DMS153 treated with DMSO at 0.1 percent for 48 hours (cell line): ENCODE measurements at regions not wholly inside any gene's neighbourhood (a gene's known extent, or its start where the extent isn't known, plus 50 kb on each side); places are given as distances from the start of the nearest gene placed in this dataset.

Experiments
- DNase-seq: peaks from one replicate; lab custom pipeline; 2025; ENCODE audit not compliant: unreplicated experiment; lab: John Stamatoyannopoulos, UW

DNA sequence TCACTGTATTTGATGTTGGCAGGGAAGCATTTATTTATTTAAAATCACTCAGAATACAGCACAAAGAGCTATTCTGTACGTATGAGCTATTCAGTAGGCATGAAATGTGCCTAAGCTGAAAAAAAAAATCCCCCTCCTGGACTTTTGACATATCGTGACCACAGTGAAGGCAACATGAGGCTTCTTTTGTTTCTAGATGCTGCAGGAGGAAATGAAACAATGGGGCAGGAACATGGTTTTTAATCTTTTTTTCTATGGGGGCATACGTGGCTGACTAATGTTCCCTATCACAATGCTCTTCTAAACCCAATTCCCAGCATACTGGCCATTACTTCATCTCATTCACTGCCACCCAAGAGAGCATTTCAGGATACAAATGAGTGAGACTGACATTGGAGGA, 191.0 kb upstream of the PMFBP1 start:
- DNase-seq: no peak

DNA sequence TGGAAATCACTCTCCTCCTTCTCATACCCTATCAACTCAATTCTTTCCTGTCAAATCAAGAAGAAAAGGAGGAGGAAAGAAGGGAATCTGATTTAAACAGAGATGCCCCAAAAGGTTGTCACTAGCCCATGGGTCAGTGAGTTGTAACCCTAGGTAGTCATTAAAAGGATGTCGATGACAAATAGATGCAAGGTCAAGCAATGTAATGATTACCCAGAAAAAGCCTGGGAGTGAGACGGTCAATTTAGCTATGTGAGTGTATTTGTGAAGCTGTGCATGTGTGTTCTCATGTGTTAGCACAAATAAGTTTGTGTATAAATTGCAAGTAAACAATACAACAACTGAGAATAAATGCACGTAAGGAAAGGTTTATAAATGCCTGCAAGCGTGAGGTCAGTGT, 190.5 kb upstream of the PMFBP1 start:
- no peak for DNase-seq

DNA sequence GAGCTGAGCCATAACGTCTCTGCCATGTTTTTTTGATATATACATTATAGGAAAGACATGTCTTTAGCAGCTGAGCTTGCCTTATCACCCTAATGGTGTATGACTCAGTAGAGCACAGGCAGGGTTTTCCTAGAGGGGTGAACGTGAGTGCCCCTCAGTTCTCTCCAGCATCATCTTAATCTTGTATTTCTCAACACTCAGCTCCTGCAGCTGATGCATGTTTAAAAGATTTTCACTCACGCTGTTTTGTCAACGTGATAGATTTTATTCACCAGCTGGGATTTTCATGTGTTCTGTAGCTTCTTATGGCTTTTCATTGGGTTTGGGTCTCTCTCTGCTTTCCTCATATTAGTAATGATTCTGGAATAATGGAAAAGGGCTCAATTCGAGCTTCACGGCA, 186.0 kb upstream of the PMFBP1 start:
- no peak for DNase-seq

DNA sequence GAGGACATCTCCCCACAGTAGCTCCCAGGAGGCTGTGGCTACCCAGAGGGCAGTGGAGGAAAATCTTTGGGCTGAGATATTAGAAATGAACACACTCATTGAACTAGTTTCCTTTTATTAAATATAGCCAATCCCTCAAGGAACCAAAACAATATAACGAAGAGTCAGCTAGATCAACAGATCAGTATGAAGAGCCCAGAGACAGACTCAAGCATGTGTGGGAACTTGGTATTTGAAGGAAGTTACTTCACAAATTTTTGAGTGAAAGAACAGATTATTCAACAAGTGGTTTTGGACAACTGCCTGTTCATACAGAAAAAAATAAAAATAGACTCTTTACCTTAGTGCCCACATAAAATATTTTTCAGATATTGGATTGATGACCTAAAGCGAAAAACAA, 183.6 kb upstream of the PMFBP1 start:
- no peak for DNase-seq

DNA sequence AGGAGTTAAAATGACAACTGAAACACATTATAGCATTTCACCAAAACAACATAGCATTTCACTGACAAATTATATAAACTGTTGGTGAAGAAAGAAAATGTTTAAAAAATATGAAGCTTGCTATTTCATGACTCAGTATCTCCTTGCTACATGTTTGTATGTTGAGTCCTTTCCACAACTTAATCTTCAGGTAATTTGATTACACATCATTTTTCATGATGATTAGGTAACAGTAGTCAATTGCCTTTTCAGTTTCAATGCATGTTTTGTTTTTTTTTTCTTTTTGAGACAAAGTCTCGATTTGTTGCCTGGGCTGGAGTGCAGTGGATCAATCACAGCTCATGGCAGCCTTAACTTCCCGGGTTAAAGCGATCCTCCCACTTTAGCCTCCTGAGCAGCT, 177.8 kb upstream of the PMFBP1 start:
- DNase-seq: no peak

DNA sequence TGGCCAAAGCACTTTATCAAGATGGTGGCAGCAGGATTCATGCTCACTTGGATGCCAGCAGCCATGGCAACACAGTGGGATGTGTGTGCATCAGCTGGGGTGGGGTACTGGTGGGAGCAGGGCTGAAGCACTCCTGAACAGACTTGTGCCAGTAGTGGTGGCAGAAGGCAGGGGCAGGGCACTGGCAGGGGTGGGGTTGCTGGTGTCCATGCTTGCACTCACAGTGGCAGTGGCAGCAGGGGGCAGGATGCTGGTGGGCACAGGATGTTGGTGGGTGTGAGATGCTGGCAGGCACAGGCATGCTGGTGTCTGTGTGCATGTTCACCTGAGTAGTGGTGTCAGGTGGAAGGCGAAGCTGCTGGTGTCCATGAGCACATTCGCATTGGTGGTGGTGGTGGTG, 161.0 kb upstream of the PMFBP1 start:
- no peak for DNase-seq

DNA sequence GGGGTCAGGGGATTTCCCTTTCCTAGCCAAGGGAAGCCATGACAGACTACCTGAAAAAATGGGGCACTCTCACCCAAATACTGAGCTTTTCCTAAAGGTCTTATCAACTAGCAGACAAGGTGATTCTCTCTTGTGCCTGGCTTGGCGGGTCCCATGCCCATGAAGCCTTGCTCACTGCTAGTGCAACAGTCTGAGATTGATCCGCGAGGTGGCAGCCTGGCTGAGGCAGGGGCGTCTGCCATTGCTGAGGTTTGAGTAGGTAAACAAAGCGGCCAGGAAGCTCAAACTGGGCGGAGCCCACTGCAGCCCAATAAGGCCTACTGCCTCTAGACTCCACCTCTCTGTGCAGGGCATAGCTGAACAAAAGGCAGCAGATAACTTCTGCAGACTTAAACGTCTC, 152.6 kb upstream of the PMFBP1 start:
- DNase-seq: no peak

DNA sequence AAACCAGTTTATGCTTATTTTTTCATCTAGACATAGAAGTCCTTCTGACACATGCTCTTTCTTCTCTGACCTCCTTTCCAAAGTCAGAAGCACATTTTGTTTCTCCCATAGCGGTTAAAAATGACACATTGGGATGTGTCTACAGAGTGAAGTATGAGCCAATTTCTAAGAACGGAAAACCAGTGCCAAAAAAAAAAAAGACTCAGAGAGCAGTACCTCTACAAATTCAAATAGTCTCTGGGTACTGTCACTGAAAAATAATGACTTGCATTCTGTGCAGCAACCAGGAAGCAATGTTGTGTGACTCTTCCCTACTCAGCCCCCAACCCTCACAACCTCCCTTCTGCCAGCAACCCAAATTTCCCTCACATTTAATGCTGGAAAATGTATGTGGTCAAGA, 145.5 kb upstream of the PMFBP1 start:
- no peak for DNase-seq

DNA sequence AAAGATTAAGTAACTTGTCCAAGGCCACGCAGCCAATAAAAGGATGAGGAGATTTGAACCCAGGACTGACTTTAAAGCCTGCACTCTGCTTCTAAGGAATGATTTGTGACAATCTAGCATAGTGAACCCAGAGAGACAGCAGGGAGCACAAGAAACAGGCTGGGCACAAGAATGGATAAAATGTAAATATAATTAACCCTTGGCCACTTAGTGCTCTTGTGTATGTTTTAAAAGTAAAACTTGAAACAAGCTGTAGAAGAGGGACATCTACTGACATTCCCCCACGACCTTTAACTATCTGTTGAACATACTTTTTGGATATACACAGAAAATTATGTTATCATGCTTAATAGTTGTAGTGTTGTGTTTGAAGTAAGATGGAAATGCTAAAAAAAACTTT, 141.9 kb upstream of the PMFBP1 start:
- DNase-seq: no peak

DNA sequence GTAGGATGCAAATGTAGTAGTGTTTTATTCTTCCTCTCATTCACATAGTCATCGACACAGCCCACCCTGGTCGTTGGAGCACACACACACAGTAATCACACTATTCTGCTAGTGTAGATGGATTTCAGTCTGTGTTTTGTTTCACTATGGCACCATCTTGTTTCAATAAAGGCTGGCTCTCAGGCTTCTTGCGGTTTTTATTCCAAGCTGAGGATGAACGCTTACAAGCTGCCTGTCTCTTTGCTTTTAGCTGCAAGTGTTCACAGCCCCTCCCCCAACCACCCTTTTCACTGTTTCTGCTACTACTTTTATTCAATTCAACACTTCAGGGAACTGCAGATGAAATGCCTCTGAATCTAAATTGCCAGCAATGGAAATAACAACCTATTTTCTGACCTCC, 140.9 kb upstream of the PMFBP1 start:
- no peak for DNase-seq

DNA sequence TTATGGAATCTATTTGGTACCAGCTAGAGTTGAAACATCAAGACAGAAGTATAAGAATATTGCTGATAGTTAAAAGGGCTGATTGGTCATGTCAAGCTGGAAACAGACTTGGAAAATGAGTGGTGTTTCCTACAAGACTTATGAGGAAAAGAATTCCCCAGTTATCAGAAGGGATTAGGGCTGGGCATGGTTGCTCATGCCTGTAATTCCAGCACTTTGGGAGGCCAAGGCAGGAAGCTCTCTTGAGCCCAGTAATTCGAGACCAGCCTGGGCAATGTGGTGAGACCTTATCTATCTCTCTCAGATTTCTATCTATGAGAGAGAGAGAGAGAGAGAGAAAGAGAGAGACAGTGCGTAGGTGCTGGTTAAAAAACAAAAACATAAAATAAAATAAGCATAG, 139.5 kb upstream of the PMFBP1 start:
- no peak for DNase-seq

DNA sequence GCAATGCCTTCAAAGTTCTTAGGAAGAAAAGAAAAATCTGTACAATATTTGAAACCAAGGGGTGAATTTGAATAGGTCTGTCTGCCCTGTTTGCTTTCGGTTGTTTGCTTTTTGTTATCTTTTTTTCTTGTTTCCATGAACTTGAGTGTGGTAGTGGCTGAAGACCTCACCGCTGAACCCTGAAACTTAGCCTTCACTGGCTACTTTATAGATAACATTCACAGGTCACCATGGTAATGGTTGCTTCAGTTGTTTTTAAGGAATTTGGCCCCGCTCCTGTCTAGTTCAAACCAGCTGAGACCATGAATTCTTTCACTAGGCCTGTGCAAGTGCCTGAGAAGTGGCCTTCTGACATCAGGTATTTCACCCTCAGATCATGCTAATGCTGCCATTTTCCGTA, 137.0 kb upstream of the PMFBP1 start:
- no peak for DNase-seq

DNA sequence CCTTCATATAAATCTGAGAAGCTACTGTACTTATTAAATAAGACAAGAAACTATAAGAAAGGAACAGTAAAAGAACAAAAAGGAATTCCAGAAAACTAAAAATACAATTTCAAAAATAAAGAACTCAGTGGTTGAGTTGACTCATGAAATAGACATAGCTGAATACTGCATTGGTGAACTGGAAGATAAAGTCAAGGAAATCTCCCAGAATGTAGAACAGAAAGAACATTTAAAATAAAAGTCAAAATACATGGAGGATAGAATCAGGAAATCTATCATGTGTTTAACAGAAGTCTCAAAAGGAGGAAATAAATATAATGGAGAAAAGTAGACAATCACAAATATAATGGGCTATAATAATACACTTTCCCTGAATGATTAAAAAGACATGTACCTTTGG, 136.4 kb upstream of the PMFBP1 start:
- no peak for DNase-seq

DNA sequence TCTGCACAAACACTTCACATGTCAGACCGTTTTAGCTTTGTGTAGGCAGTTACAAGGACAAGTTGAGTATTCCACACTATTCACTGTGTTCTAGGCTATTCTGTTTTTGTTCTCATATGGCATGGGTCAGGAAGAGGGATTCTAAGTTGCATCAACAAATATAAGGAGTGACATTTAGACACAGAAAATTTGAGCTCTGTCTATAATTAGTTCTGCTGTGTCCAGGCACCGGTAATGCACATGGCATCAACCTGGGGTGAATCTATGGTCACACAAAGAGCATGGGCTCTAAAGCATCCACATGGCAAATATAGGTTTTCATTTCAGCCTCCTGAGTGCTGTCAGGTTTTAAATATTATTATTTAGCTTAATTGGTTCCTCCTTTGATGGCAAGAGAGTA, 130.4 kb upstream of the PMFBP1 start:
- no peak for DNase-seq

DNA sequence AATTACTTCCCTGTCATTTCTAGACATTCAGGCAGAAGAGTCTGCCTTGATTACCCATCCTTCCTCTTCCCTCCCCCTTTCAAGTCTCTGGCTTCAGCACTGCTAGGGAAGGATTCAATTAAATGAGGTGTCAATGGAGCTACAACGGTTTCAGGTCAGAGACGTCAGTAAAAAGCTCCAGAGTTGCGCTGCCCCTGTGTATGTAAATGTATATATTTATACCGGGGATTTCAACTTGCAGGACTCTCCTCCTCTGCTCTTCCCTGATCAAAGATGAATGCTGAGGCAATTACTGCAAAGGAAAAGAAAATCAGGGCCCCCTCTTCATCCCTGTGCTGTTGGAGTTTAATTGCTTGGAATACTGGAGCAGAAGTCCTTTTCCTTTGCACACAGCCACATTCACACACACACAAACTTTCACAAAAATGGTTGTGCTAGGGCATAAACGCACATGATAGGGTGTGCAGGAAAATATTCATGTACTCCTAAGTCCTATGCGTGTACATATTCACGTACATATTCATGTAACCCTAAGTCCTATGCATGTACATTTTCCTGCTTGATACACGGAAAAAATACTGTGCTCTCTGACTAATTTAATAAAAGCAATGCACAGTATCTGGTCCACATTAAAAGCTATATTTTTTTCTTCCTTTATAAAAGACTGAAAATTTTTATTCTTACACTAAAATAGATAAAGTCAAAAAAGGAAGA, 129.7 kb upstream of the PMFBP1 start:
- no peak for DNase-seq

DNA sequence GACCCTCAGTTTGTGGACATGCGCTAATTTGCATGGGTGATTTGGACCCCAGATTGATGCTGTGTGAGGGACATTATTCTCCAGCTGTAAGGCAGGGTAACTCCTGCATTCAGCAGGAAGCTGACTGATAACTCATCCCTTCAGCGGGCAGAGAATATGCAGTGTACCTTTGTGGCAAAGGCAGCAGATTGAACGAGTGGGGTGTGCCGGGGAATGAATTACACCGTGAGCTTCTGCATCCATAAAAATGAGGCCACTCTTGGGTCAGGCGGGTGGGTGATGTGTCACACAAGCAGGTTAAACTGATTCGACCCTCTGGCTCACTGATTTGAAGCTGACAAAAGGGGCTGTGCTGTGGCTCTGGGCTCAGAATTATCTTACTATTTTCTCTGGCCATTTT, 128.9 kb upstream of the PMFBP1 start:
- DNase-seq: no peak

DNA sequence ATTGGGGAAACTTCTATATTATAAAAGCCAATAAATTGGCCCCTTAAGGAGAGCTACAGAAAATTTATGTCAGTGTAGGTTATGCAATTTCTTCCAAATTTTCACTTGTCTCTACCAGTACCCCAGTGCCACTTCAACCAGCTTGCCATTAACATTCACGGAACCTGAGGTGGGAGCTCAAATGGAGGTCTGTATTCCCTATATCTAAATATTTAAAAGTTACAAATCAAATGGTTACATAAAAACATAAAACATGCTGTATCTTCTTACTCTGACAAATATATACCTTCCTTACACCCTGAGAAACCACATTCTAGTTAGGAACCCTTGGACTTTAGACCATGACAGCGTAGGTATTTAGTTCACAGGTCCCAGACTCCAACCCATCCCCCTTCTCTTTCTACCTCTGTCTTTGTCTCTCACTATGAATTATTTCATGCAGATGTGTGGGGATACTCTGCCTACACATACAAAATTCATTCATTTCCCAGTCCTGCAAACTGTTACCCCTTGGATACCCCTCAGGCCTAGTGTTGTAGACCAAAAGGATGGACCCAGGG, 127.8 kb upstream of the PMFBP1 start:
- no peak for DNase-seq

DNA sequence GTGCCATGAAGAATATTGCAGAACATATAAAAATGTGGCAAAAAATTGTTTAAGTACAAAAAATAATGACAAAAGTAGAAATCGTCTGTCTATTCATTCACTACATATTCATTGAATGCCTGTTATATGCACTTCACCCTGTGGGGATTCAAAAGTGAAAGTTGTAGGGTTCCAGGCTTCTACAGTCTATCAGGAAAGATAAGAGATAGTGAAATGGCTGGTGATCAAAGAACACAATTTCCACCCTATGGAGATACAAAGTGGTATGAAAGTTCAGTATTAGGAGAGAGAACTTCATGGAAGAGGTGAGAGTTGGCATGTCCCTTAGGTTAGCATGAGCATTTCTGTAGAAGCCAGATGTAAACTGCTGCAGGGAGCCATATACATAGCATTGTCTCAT, 127.0 kb upstream of the PMFBP1 start:
- no peak for DNase-seq

DNA sequence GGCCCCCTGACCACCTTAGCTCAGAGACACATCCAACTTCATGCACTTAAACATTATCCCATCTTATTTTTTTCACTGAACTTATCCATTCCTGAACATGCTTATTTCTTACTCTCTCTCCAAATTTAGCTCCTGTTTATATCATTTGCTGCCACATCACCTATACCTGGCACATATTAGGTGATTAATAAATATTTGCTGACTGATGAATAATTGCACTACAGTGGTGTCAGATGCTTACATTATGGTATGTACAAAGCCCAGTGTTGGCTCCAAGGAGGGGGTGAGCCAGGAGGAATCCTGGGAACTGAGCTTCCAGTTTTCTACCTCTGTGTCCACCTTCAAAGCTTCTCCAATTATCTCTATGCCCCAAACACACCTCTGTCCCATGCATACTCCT, 124.0 kb upstream of the PMFBP1 start:
- no peak for DNase-seq

DNA sequence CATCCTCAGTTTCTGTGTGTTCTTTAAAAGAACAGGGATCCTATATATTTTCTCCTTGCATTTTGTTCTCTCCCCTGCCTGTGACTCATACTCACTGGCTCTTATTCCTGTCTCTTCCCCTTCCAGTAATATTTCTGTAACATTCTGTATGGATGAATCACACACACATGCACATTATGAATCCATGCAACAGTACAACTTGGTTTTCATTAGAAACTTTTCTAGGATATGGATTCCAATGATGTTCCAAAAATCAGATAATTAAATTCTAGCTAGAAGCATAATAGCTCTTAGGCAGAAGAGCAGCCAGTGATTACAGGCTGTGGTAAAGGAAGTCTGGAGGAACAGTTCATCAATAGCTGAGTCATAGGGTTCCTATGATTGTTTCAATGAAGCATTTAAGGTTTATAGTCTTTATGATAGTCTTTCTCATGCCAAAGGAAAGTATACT, 119.6 kb upstream of the PMFBP1 start:
- DNase-seq: no peak

DNA sequence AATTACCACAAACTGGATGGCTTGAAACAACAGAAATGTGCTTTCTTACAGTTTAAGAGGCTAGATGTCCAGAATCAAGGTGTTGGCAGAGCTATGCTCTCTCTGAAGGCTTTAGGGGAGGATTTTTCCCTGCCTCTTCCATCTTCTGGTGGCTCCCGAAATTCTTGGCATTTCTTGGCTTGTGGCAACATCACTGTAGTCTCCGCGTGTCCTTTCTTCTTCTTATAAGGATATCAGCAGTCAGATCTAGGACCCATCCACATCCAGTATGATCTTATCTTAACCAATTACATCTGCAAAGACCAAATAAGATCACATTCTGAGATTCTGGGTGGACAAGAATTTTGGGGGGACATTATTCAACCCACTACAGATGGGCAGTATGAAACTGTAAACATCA, 119.2 kb upstream of the PMFBP1 start:
- no peak for DNase-seq

DNA sequence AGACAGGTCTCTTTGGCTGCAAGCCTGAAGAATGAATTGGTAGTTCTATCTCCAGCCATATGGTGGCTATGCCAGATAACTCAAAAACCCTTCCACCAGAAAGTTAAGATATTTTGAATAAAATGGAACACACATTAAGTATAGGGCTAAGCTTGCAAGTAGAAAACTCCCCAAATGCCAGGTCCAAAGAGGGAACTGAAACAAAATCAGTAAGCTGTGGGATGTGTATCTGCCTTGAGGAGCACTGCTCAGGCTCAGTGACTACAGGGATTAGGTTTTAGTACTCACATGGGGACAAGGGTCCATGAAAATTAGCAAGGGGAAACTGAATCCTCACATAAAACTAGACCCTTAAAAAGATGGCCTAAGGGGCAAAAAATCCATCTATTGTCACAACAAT, 115.7 kb upstream of the PMFBP1 start:
- DNase-seq: no peak

DNA sequence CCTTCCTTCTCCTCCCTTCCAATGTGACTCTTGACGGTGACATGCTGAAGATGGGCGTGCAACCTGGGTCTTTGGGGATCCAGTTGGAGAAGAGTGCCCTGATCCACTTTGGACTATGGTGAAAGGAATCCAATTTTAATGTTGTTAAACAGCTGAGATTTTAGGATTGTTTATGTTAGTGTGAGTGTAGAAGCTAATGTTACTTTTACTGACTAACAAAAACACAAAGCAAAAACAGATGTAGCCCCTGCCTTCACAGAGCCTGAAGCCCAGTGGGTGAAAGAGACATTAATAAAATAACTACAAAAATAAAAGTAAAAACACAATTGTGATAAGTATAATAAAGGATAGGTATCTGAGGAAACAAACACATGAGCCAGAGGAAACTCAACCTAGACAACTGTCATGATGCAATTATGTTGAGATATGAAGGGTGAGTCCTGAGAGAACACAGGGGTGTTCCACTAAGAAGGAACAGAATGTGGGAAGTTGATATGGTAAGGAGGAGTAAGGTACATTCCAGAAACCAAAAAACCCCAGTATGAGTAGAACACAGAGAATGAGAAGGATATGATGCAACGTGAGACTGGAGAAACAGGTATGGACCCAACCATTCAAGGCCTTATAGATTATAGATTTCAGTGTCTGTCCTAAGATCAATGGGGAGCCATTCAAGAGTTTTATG, 115.1 kb upstream of the PMFBP1 start:
- no peak for DNase-seq
